ENCODE measurements at regions not wholly inside any gene's neighbourhood (a gene's known extent, or its start where the extent isn't known, plus 50 kb on each side); places are given as distances from the start of the nearest gene placed in this dataset.

DNA sequence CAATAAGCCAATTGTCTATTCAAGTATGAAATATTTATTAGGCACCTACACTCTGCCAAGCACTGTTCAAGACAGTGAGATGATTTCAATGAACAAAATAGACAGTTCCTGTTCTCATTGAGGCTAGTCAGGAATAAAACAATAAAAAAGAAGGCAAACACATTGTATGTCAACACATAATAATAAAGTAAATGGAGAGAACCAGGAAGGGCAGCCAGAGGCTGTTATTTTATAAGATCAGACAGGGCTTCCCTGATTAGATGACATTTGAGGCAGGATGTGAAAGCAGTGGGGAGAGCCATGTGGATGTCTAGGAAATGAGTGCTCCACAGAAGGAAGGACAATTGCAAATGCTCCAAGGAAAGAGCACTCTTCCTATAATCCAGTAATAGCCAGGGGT is 2371.1 kb downstream of the MAT2B start:
- no peak for TF ChIP-seq CTCF (IDR thresholded peaks at IDR 0.05)
- no peak overlapping the region for H3K27ac ChIP-seq (ENCODE audit: low read depth in 1 of 2, low read length in 2 of 2)
- H3K79me2 ChIP-seq (ENCODE audit: insufficient read depth, low read length) = no peaks in the 10 kb centered on the region
- no peaks in the 10 kb centered on the region for H3K9me3 ChIP-seq (replicated peaks in 1 of 2; ENCODE audit: control insufficient read depth in 1 of 2, insufficient read depth in 1 of 2, low read length in 2 of 2)
- H3K27me3 Mint-ChIP-seq (ENCODE audit: low read depth in 3 of 3) = peaks cover 0 to 1% (median 0%) of the 10 kb centered on the region in 3 donors
- no peaks in the 10 kb centered on the region for H3K4me1 Mint-ChIP-seq
- no peak overlapping the region for H3K27ac Mint-ChIP-seq
- H3K4me3 Mint-ChIP-seq = no peak overlapping the region
- no peak for DNase-seq
- H3K9me3 Mint-ChIP-seq = peaks cover 0 to 9% (median 6%) of the 10 kb centered on the region in 7 donors
- no peaks in the 10 kb centered on the region for H3K36me3 Mint-ChIP-seq
- no peak overlapping the region for H3K4me2 ChIP-seq (replicated peaks; ENCODE audit: extremely low read depth, low read length, poor library complexity, severe bottlenecking)
- H4K20me1 ChIP-seq (ENCODE audit: insufficient read depth, low read length) = no peaks in the 10 kb centered on the region
- H3K4me3 ChIP-seq (replicated peaks in 1 of 3; ENCODE audit: low read depth in 2 of 3, low read length in 3 of 3) = no peak overlapping the region
- no peak overlapping the region for H3K9ac ChIP-seq (ENCODE audit: insufficient read depth, low read length, poor library complexity, severe bottlenecking)
- no peaks in the 10 kb centered on the region for H3K27me3 ChIP-seq (ENCODE audit: control insufficient read depth in 2 of 2, insufficient read depth in 2 of 2, low read length in 2 of 2)
- H3K36me3 ChIP-seq (replicated peaks in 1 of 2; ENCODE audit: control insufficient read depth in 1 of 2, insufficient read depth in 2 of 2, low read length in 2 of 2) = no peaks in the 10 kb centered on the region
- H3K4me1 ChIP-seq (ENCODE audit: control insufficient read depth in 1 of 2, insufficient read depth in 2 of 2, low read length in 2 of 2) = no peaks in the 10 kb centered on the region
- intact Hi-C loops (cut with micrococcal nuclease) = no loop called here
- H2AFZ ChIP-seq (ENCODE audit: insufficient read depth, low read depth, low read length, poor library complexity, severe bottlenecking) = no peak overlapping the region

DNA sequence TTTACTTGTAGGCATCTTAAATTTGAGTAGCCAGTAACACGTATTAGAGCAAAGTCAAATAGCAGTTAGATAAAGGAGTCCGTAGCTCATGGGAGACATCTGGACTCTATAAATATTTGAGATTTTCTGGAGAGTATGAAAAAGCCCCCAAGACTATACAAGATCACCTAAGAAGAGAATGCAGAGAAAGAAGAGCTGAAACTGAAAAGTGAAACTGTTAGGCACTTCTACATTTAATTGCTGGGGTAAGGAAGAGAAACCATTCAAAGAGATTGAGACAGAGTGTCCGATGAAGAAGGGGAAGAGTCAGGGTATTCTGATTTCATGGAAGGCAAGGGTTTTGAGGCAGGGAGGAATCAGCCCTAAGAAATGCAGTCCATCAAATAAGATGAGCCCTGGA is 2372.1 kb downstream of the MAT2B start:
- DNase-seq = no peak
- H3K4me3 ChIP-seq (replicated peaks in 1 of 3; ENCODE audit: low read depth in 2 of 3, low read length in 3 of 3) = no peak overlapping the region
- no peaks in the 10 kb centered on the region for H3K9me3 ChIP-seq (replicated peaks in 1 of 2; ENCODE audit: control insufficient read depth in 1 of 2, insufficient read depth in 1 of 2, low read length in 2 of 2)
- no peaks in the 10 kb centered on the region for H3K36me3 ChIP-seq (replicated peaks in 1 of 2; ENCODE audit: control insufficient read depth in 1 of 2, insufficient read depth in 2 of 2, low read length in 2 of 2)
- peaks cover 0 to 1% (median 0%) of the 10 kb centered on the region in 3 donors for H3K27me3 Mint-ChIP-seq (ENCODE audit: low read depth in 3 of 3)
- no peaks in the 10 kb centered on the region for H3K79me2 ChIP-seq (ENCODE audit: insufficient read depth, low read length)
- H3K9ac ChIP-seq (ENCODE audit: insufficient read depth, low read length, poor library complexity, severe bottlenecking) = no peak overlapping the region
- WGBS (ENCODE audit: insufficient coverage) = 90% methylated on average over 2 of the region's 3 CpGs
- no peaks in the 10 kb centered on the region for H3K4me1 Mint-ChIP-seq
- intact Hi-C loops (cut with micrococcal nuclease) = no loop called here
- H3K36me3 Mint-ChIP-seq = no peaks in the 10 kb centered on the region
- H3K4me3 Mint-ChIP-seq = no peak overlapping the region
- no peaks in the 10 kb centered on the region for H4K20me1 ChIP-seq (ENCODE audit: insufficient read depth, low read length)
- no peak for TF ChIP-seq CTCF (IDR thresholded peaks at IDR 0.05)
- no peaks in the 10 kb centered on the region for H3K27me3 ChIP-seq (ENCODE audit: control insufficient read depth in 2 of 2, insufficient read depth in 2 of 2, low read length in 2 of 2)
- no peak overlapping the region for H3K4me2 ChIP-seq (replicated peaks; ENCODE audit: extremely low read depth, low read length, poor library complexity, severe bottlenecking)
- no peaks in the 10 kb centered on the region for H3K4me1 ChIP-seq (ENCODE audit: control insufficient read depth in 1 of 2, insufficient read depth in 2 of 2, low read length in 2 of 2)
- H3K9me3 Mint-ChIP-seq = peaks cover 0 to 7% (median 6%) of the 10 kb centered on the region in 7 donors
- H2AFZ ChIP-seq (ENCODE audit: insufficient read depth, low read depth, low read length, poor library complexity, severe bottlenecking) = no peak overlapping the region
- no peak overlapping the region for H3K27ac Mint-ChIP-seq
- no peak overlapping the region for H3K27ac ChIP-seq (ENCODE audit: low read depth in 1 of 2, low read length in 2 of 2)

Data from CD14-positive monocyte (primary cell).